ENCODE measurements at regions not wholly inside any gene's neighbourhood (a gene's known extent, or its start where the extent isn't known, plus 50 kb on each side); places are given as distances from the start of the nearest gene placed in this dataset.

DNA sequence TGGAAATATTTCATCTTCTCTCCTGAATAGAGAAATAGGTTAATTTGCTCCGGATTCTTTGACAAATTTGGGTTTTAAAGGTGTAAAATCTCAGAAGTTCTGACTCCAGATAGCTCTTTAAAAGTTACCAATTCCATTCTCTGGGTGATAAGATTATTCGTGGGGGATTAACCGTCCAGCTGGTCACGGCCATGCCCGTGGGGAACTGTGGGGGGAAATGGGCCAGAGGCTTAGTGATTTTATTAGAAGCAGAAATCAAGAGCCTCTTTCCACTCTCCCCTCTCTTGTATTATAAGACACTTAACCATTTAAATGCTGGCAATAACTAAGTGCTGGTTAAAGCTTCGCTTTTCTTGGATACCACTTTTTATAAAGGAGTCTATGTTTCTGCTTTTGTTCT lies 376.4 kb upstream of the KAZN start:
- ChIA-PET CTCF (no interaction called here), POLR2A (no interaction called here)
- Histone ChIP-seq H3K9me3 (ENCODE audit: low read length) (no peaks in the 10 kb centered on the region), H3K27ac (ENCODE audit: low read depth, low read length) (no peak overlapping the region), H3K4me3 (ENCODE audit: low read length) (no peak overlapping the region), H3K36me3 (ENCODE audit: insufficient read depth, low read length) (no peaks in the 10 kb centered on the region), H3K4me1 (ENCODE audit: insufficient read depth, low read length) (no peaks in the 10 kb centered on the region), H3K27me3 (ENCODE audit: insufficient read depth, low read length, poor library complexity, severe bottlenecking) (no peaks in the 10 kb centered on the region)
- Mint-ChIP-seq H3K27ac (no peak overlapping the region), H3K4me1 (no peaks in the 10 kb centered on the region), H3K9me3 (peaks cover 4 to 16% (median 11%) of the 10 kb centered on the region in 5 donors), H3K36me3 (no peaks in the 10 kb centered on the region), H3K27me3 (peaks cover 3 to 5% of the 10 kb centered on the region in 2 donors), H3K4me3 (no peak overlapping the region)
- no peak for DNase-seq

- Histone ChIP-seq H3K9me3 (ENCODE audit: low read length) (no peaks in the 10 kb centered on the region), H3K36me3 (ENCODE audit: insufficient read depth, low read length) (no peaks in the 10 kb centered on the region), H3K4me3 (ENCODE audit: low read length) (no peak overlapping the region), H3K4me1 (ENCODE audit: insufficient read depth, low read length) (no peaks in the 10 kb centered on the region), H3K27me3 (ENCODE audit: insufficient read depth, low read length, poor library complexity, severe bottlenecking) (no peaks in the 10 kb centered on the region), H3K27ac (ENCODE audit: low read depth, low read length) (no peak overlapping the region)
- ChIA-PET POLR2A (no interaction called here), CTCF (no interaction called here)
- Mint-ChIP-seq H3K27ac (no peak overlapping the region), H3K27me3 (peaks cover 2 to 6% of the 10 kb centered on the region in 2 donors), H3K36me3 (no peaks in the 10 kb centered on the region), H3K4me3 (no peak overlapping the region), H3K9me3 (peaks cover 0 to 8% (median 4%) of the 10 kb centered on the region in 5 donors), H3K4me1 (no peaks in the 10 kb centered on the region)
- DNase-seq, result no peak
Observed at GRCh38 chr1:14228677-14229076, 369.8 kb upstream of the KAZN start.

- peaks cover 0 to 3% of the 10 kb centered on the region in 2 donors for H3K27me3 Mint-ChIP-seq
- POLR2A ChIA-PET, result no interaction called here
- H3K4me3 Mint-ChIP-seq, result no peak overlapping the region
- no peak overlapping the region for H3K27ac Mint-ChIP-seq
- Histone ChIP-seq H3K4me1 (ENCODE audit: insufficient read depth, low read length) (no peaks in the 10 kb centered on the region), H3K36me3 (ENCODE audit: insufficient read depth, low read length) (no peaks in the 10 kb centered on the region), H3K27ac (ENCODE audit: low read depth, low read length) (no peak overlapping the region), H3K27me3 (ENCODE audit: insufficient read depth, low read length, poor library complexity, severe bottlenecking) (no peaks in the 10 kb centered on the region), H3K4me3 (ENCODE audit: low read length) (no peak overlapping the region), H3K9me3 (ENCODE audit: low read length) (no peaks in the 10 kb centered on the region)
- DNase-seq, result no peak
- H3K4me1 Mint-ChIP-seq, result no peaks in the 10 kb centered on the region
- no peaks in the 10 kb centered on the region for H3K36me3 Mint-ChIP-seq
- H3K9me3 Mint-ChIP-seq, result peaks cover 0 to 7% (median 2%) of the 10 kb centered on the region in 5 donors
- CTCF ChIA-PET, result interaction anchor here (1.5 kb wide), 1 partner anchor 13 kb away, joined by 3 read pairs; no protein-coding TSS in a partner anchor
Observed at GRCh38 chr1:14233510-14233909, 365.0 kb upstream of the KAZN start.

- ChIA-PET CTCF (no interaction called here), POLR2A (no interaction called here)
- no peaks in the 10 kb centered on the region for H3K4me1 ChIP-seq (ENCODE audit: insufficient read depth, low read length)
- DNase-seq, result no peak
- no peaks in the 10 kb centered on the region for H3K9me3 ChIP-seq (ENCODE audit: low read length)
- no peak overlapping the region for H3K4me3 Mint-ChIP-seq
- H3K27me3 ChIP-seq (ENCODE audit: insufficient read depth, low read length, poor library complexity, severe bottlenecking), result no peaks in the 10 kb centered on the region
- no peak overlapping the region for H3K27ac ChIP-seq (ENCODE audit: low read depth, low read length)
- H3K4me3 ChIP-seq (ENCODE audit: low read length), result no peak overlapping the region
- H3K36me3 ChIP-seq (ENCODE audit: insufficient read depth, low read length), result no peaks in the 10 kb centered on the region
- no peaks in the 10 kb centered on the region for H3K4me1 Mint-ChIP-seq
- H3K27ac Mint-ChIP-seq, result no peak overlapping the region
- peaks cover 0 to 6% (median 2%) of the 10 kb centered on the region in 5 donors for H3K9me3 Mint-ChIP-seq
- no peaks in the 10 kb centered on the region for H3K36me3 Mint-ChIP-seq
- H3K27me3 Mint-ChIP-seq, result peaks cover 0 to 3% of the 10 kb centered on the region in 2 donors
Observed at GRCh38 chr1:14236097-14236496, 362.4 kb upstream of the KAZN start.

GRCh38 chr1:14238472-14239307 lies 359.8 kb upstream of the KAZN start:
- H3K27me3 ChIP-seq (ENCODE audit: insufficient read depth, low read length, poor library complexity, severe bottlenecking), result no peaks in the 10 kb centered on the region
- H3K9me3 ChIP-seq (ENCODE audit: low read length), result no peaks in the 10 kb centered on the region
- DNase-seq, result no peak
- H3K36me3 ChIP-seq (ENCODE audit: insufficient read depth, low read length), result no peaks in the 10 kb centered on the region
- Mint-ChIP-seq H3K4me3 (no peak overlapping the region), H3K27me3 (peaks cover 0 to 2% of the 10 kb centered on the region in 2 donors), H3K9me3 (no peaks in the 10 kb centered on the region), H3K27ac (no peak overlapping the region), H3K4me1 (no peaks in the 10 kb centered on the region), H3K36me3 (no peaks in the 10 kb centered on the region)
- H3K27ac ChIP-seq (ENCODE audit: low read depth, low read length), result no peak overlapping the region
- ChIA-PET CTCF (no interaction called here), POLR2A (no interaction called here)
- H3K4me3 ChIP-seq (ENCODE audit: low read length), result no peak overlapping the region
- no peaks in the 10 kb centered on the region for H3K4me1 ChIP-seq (ENCODE audit: insufficient read depth, low read length)

GRCh38 chr1:14240265-14240664 lies 358.2 kb upstream of the KAZN start:
- H3K9me3 Mint-ChIP-seq, result no peaks in the 10 kb centered on the region
- H3K36me3 Mint-ChIP-seq, result no peaks in the 10 kb centered on the region
- H3K27me3 Mint-ChIP-seq, result peaks cover 0 to 4% of the 10 kb centered on the region in 2 donors
- Histone ChIP-seq H3K4me3 (ENCODE audit: low read length) (no peak overlapping the region), H3K27ac (ENCODE audit: low read depth, low read length) (no peak overlapping the region), H3K36me3 (ENCODE audit: insufficient read depth, low read length) (no peaks in the 10 kb centered on the region), H3K4me1 (ENCODE audit: insufficient read depth, low read length) (no peaks in the 10 kb centered on the region), H3K9me3 (ENCODE audit: low read length) (no peaks in the 10 kb centered on the region), H3K27me3 (ENCODE audit: insufficient read depth, low read length, poor library complexity, severe bottlenecking) (no peaks in the 10 kb centered on the region)
- no peaks in the 10 kb centered on the region for H3K4me1 Mint-ChIP-seq
- no peak overlapping the region for H3K4me3 Mint-ChIP-seq
- no peak for DNase-seq
- CTCF ChIA-PET, result no interaction called here
- POLR2A ChIA-PET, result no interaction called here
- H3K27ac Mint-ChIP-seq, result no peak overlapping the region

DNA sequence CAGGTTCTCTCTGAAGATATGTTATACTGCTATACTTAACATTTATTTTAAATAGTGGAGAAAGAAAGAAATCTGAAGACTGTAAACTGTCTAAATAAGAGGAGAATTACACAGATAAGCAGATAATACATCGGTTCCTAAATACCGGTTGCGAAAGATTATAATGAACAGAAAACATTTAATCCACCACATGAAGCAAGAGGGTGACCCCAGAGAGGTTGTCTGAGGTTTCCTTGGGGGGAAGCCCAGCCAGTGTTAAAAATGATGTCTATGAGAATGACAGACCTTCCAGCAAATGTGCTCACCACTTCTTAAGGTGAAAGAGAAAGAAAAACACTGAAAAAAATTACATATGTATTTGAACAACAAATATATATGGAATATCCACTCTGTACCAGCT lies 356.4 kb upstream of the KAZN start:
- CTCF ChIA-PET, result no interaction called here

GRCh38 chr1:14242870-14243269 lies 355.6 kb upstream of the KAZN start:
- H3K4me1 ChIP-seq (ENCODE audit: insufficient read depth, low read length), result no peaks in the 10 kb centered on the region
- ChIA-PET CTCF (no interaction called here), POLR2A (no interaction called here)
- no peaks in the 10 kb centered on the region for H3K36me3 Mint-ChIP-seq
- no peak overlapping the region for H3K4me3 ChIP-seq (ENCODE audit: low read length)
- no peaks in the 10 kb centered on the region for H3K9me3 Mint-ChIP-seq
- H3K27ac Mint-ChIP-seq, result no peak overlapping the region
- no peaks in the 10 kb centered on the region for H3K36me3 ChIP-seq (ENCODE audit: insufficient read depth, low read length)
- H3K4me1 Mint-ChIP-seq, result no peaks in the 10 kb centered on the region
- H3K4me3 Mint-ChIP-seq, result no peak overlapping the region
- H3K9me3 ChIP-seq (ENCODE audit: low read length), result no peaks in the 10 kb centered on the region
- H3K27me3 Mint-ChIP-seq, result peaks cover 3 to 4% of the 10 kb centered on the region in 2 donors
- DNase-seq, result no peak
- H3K27ac ChIP-seq (ENCODE audit: low read depth, low read length), result no peak overlapping the region
- H3K27me3 ChIP-seq (ENCODE audit: insufficient read depth, low read length, poor library complexity, severe bottlenecking), result no peaks in the 10 kb centered on the region

More for the DNA sequence above, 356.4 kb upstream of the KAZN start:
- no peak for DNase-seq
- Mint-ChIP-seq H3K4me1 (no peaks in the 10 kb centered on the region), H3K4me3 (no peak overlapping the region), H3K27ac (no peak overlapping the region), H3K36me3 (no peaks in the 10 kb centered on the region), H3K9me3 (no peaks in the 10 kb centered on the region), H3K27me3 (peaks cover 3 to 4% of the 10 kb centered on the region in 2 donors)
- Histone ChIP-seq H3K27ac (ENCODE audit: low read depth, low read length) (no peak overlapping the region), H3K4me1 (ENCODE audit: insufficient read depth, low read length) (no peaks in the 10 kb centered on the region), H3K9me3 (ENCODE audit: low read length) (no peaks in the 10 kb centered on the region), H3K4me3 (ENCODE audit: low read length) (no peak overlapping the region), H3K36me3 (ENCODE audit: insufficient read depth, low read length) (no peaks in the 10 kb centered on the region), H3K27me3 (ENCODE audit: insufficient read depth, low read length, poor library complexity, severe bottlenecking) (no peaks in the 10 kb centered on the region)
- POLR2A ChIA-PET, result no interaction called here
